ENCODE measurements at regions not wholly inside any gene's neighbourhood (a gene's known extent, or its start where the extent isn't known, plus 50 kb on each side); places are given as distances from the start of the nearest gene placed in this dataset.
"Not testable (repeated sequence)": the region's sequence is repeated elsewhere in the genome, so short reads cannot be mapped to it uniquely, and the experiment has no call there.

- DNase-seq (ENCODE audit: low spot score), result not testable (repeated sequence)
Observed at GRCh38 chrX:138282598-138283150, 428.8 kb downstream of the FGF13 start.

DNA sequence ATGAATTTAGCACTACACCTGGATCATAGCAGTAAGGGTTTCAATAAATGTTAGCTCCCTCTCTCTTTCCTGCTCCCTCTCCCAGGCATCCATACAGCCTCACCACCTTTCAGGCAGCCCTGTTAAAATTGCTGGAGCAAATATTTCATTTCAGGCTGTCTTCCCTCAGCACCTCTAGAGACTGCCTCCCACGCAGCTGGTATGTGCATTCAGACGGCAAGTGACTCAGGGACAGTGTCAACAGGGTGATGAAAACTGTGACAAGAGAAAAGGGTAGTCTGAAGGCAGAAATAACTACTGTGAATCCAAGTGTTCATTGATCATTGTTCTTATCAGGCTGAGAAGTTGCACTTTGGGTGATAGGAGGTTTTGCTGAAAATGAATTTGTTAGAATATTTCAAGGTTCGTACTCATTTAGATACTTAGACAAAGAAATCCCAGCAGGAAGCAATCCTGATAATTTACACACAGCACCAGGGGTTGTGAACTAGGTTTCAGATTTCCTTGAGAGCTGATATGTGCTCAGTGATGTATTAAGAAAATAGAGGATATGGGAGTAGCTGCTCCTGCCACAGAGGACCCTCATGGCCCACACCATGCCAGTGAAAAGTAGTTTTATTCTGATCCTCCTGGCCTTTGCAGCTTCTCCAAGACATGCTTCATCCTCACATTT, 424.2 kb downstream of the FGF13 start:
- DNase-seq (ENCODE audit: low spot score), result no peak

DNA sequence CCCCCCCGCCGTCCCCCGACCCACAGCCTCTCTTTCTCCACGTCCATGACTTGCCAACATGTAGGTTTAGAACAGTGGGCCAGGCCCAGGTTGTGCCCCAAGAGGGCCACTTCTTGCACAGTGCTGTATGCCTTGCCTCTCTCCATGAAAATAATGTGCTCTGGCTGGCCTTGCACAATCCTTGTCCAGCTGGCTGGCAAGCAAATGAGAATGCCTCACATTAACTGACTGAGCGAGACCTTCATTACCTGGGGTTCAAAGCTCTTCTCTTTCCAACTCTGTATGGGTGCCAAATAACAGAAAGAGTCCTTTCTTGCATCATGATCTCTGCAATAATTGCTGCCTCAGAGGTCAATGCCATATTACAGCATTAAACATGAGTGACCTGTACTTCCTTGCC, 416.6 kb downstream of the FGF13 start:
- DNase-seq (ENCODE audit: low spot score), result no peak

DNA sequence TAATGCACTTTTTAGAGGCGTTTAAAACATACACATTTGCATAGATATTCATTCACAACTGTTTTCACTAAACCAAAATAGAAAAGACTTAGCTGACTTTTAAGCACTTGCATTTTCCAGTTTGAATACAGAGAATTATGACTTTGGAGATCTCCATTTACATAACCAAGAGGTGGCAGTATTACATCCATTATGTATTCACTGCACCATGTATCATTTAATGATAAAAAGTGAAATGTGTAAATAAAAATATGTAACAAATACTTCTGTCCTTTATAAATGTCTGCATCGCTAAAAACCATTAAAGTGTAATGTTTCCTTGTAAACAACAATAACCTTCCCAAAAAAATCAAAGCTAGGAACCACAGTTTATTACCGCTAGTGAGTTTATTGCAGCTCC, 413.2 kb downstream of the FGF13 start:
- DNase-seq (ENCODE audit: low spot score), result no peak

DNA sequence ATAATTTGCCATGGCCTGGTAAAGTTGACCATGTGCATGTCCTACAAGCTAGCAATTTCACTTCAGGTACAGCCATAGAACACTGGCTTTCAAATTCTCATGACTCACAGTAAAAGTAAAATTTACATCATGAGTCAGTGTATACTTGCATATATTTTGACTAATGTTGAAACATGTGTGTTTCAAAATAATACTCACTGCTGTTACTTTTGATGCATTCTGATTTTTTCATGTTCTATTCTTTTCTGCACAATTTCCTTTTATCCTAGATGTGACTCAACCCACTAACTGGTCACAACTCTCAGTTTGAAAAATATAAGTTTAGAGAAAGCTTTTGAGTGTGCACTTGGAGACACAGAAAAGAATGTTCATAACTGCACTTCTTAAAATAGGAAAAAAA, 365.7 kb downstream of the FGF13 start:
- DNase-seq (ENCODE audit: low spot score), result no peak

GRCh38 chrX:138349351-138349750, 362.2 kb downstream of the FGF13 start:
- no peak for DNase-seq (ENCODE audit: low spot score)

DNA sequence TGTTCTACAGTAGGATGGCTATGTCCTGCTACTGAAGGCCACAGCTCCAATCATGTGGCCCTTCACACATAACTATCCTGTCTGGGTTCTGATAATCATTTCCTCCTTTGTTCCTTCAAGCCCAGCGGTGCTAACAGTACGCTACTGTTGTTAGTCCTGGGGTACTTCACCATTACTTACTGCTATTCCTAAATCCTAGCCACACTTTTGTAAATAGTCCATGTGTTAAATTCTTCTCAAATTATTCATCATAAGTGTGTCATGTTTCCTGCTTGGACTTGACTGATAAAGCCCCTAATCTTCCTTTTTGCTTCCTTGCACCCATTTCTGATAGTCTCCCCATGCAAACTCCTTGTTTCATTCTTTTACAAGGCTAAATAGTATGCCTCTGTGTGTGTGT, 332.6 kb downstream of the FGF13 start:
- DNase-seq (ENCODE audit: low spot score), result no peak

- no peak for DNase-seq (ENCODE audit: low spot score)
Observed at GRCh38 chrX:138408101-138408500, 303.4 kb downstream of the FGF13 start.

DNA sequence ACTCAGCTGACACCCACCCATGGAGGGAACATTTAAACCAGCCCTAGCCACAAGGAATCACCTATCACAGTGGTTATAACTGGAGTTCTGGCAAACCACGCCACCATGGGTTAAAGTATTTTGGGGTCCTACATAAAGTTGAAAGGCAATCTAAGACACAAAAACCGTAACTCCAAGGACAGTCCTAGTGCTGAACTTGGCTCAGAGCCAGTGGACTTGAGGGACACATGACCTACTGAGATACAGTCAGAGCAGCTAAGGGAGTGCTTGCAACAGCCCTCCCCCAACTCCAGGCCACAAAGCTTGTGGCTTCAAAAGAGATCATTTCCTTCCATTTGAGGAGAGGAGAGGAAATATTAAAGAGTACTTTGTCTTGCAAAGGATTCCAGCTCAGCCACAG, 300.5 kb downstream of the FGF13 start:
- no peak for DNase-seq (ENCODE audit: low spot score)

All from cerebellar cortex (tissue), 1 donor.